Gastroesophageal sphincter (tissue), 4 donors: ENCODE measurements at regions not wholly inside any gene's neighbourhood (a gene's known extent, or its start where the extent isn't known, plus 50 kb on each side); places are given as distances from the start of the nearest gene placed in this dataset.

Experiments used
- ATAC-seq: fragments of 150-250 bp; one replicate; pipeline ENCODE4 v1.9.1; 2016; ENCODE audit warnings: mild to moderate bottlenecking, moderate library complexity
- H3K27ac ChIP-seq, 4 donors: fragments of 200-600 bp; sonication (generic) in 3 of 4; 1 replicate in 3 of 4; 2 replicates in 1 of 4; pipeline ENCODE4 v1.5.1; 2016 to 2019
- H3K27me3 ChIP-seq: fragments of 200-600 bp; sonication (generic); one replicate; pipeline ENCODE4 v1.5.1; 2019
- H3K36me3 ChIP-seq, 2 donors: fragments of 200-600 bp; sonication (generic); one replicate each; pipeline ENCODE4 v1.5.1; 2019; ENCODE audit warnings: control low read depth in 1 of 2
- H3K4me1 ChIP-seq, 3 donors: fragments of 200-600 bp; sonication (generic); 1 replicate in 2 of 3; 2 replicates in 1 of 3; pipeline ENCODE4 v1.5.1; 2016 to 2019; ENCODE audit warnings: control low read depth in 2 of 3
- H3K4me3 ChIP-seq, 2 donors: fragments of 200-600 bp; sonication (generic); one replicate each; pipeline ENCODE4 v1.5.1; 2019; ENCODE audit warnings: mild to moderate bottlenecking in 1 of 2, moderate library complexity in 1 of 2
- H3K9me3 ChIP-seq, 3 donors: fragments of 200-600 bp; sonication (generic); one replicate each; pipeline ENCODE4 v1.5.1; 2017 to 2019; ENCODE audit warnings: control low read depth in 2 of 3
- CTCF ChIP-seq, 4 experiments: fragments of 200-600 bp in 2 of 4; fragments of 450-650 bp in 2 of 4; sonication (generic) in 1 of 4; IDR thresholded peaks; one replicate each; pipeline ENCODE4 v1.5.1; 2017 to 2019; ENCODE audit warnings: antibody characterized with exemption in 4 of 4, mild to moderate bottlenecking in 2 of 4, moderate library complexity in 2 of 4
- EP300 ChIP-seq: sonication (generic); formaldehyde crosslinking; IDR thresholded peaks from one replicate; pipeline ENCODE4 v1.6.1; 2017; ENCODE audit warnings: antibody characterized with exemption, mild to moderate bottlenecking
- POLR2A ChIP-seq, 2 donors: fragments of 450-650 bp; IDR thresholded peaks; one replicate each; pipeline ENCODE4 v1.6.1; 2017; ENCODE audit warnings: antibody characterized with exemption in 2 of 2, mild to moderate bottlenecking in 2 of 2, moderate library complexity in 1 of 2
- POLR2AphosphoS5 ChIP-seq: sonication (generic); formaldehyde crosslinking; IDR thresholded peaks from one replicate; pipeline ENCODE4 v1.6.1; 2017; ENCODE audit warnings: antibody characterized with exemption
- WGBS, 2 donors: methylation state at CpG; one replicate each; pipeline ENCODE4 v1.1.5; 2018; ENCODE audit warnings: low coverage in 1 of 2; 5-methylcytosine and 5-hydroxymethylcytosine counted together

GRCh38 chr5:1748271-1748670 is 51.4 kb downstream of the MRPL36 start:
- no peaks in the 10 kb centered on the region for H3K36me3 ChIP-seq
- H3K4me1 ChIP-seq, result no peaks in the 10 kb centered on the region
- TF ChIP-seq POLR2AphosphoS5 (no peak), POLR2A (IDR thresholded peaks at IDR 0.05) (no peak), EP300 (no peak), CTCF (IDR thresholded peaks at IDR 0.05) (no peak)
- no peak overlapping the region for H3K27ac ChIP-seq
- peaks cover 60% of the 10 kb centered on the region for H3K27me3 ChIP-seq
- WGBS, 2 donors, result 71 to 74% methylated on average over 6 of the region's 12 CpGs
- no peak overlapping the region for H3K4me3 ChIP-seq
- ATAC-seq, result no peak
- H3K9me3 ChIP-seq, result peaks cover 0 to 5% (median 0%) of the 10 kb centered on the region in 3 donors

- no peak overlapping the region for H3K4me3 ChIP-seq
- ATAC-seq, result no peak
- no peaks in the 10 kb centered on the region for H3K4me1 ChIP-seq
- peaks cover 55% of the 10 kb centered on the region for H3K27me3 ChIP-seq
- no peak overlapping the region for H3K27ac ChIP-seq
- TF ChIP-seq CTCF (IDR thresholded peaks at IDR 0.05), result no peak
- TF ChIP-seq EP300, result no peak
- no peak for TF ChIP-seq POLR2AphosphoS5
- no peak for TF ChIP-seq POLR2A (IDR thresholded peaks at IDR 0.05)
- WGBS, 2 donors, result 90% methylated on average over 2 of the region's 5 CpGs; no CpG with 5 or more reads in 1 of the 2 donors
- peaks cover 0 to 10% (median 0%) of the 10 kb centered on the region in 3 donors for H3K9me3 ChIP-seq
- no peaks in the 10 kb centered on the region for H3K36me3 ChIP-seq
Measured at GRCh38 chr5:1747803-1748085, 51.9 kb downstream of the MRPL36 start.

- WGBS, 2 donors, result 74% methylated on average over 9 of the region's 24 CpGs; no CpG with 5 or more reads in 1 of the 2 donors
- no peak for ATAC-seq
- H3K4me3 ChIP-seq, result no peak overlapping the region
Measured at GRCh38 chr5:1747079-1747802, 52.4 kb downstream of the MRPL36 start.

GRCh38 chr5:1746371-1747078 is 53.1 kb downstream of the MRPL36 start:
- peaks cover 43% of the 10 kb centered on the region for H3K27me3 ChIP-seq
- ATAC-seq, result no peak
- 95% methylated on average over 8 of the region's 63 CpGs; no CpG with 5 or more reads in 1 of the 2 donors for WGBS, 2 donors
- TF ChIP-seq POLR2AphosphoS5 (no peak), CTCF (IDR thresholded peaks at IDR 0.05) (no peak)
- no peak overlapping the region for H3K4me3 ChIP-seq
- no peaks in the 10 kb centered on the region for H3K4me1 ChIP-seq
- H3K36me3 ChIP-seq, result no peaks in the 10 kb centered on the region
- no peak overlapping the region for H3K27ac ChIP-seq
- peaks cover 0 to 23% (median 0%) of the 10 kb centered on the region in 3 donors for H3K9me3 ChIP-seq

More at GRCh38 chr5:1747079-1747802, 52.4 kb downstream of the MRPL36 start:
- Histone ChIP-seq H3K27me3 (peaks cover 50% of the 10 kb centered on the region), H3K9me3 (peaks cover 0 to 15% (median 0%) of the 10 kb centered on the region in 3 donors), H3K4me1 (no peaks in the 10 kb centered on the region), H3K27ac (no peak overlapping the region), H3K36me3 (no peaks in the 10 kb centered on the region)
- TF ChIP-seq EP300, result no peak
- no peak for TF ChIP-seq POLR2AphosphoS5
- no peak for TF ChIP-seq CTCF (IDR thresholded peaks at IDR 0.05)
